GM21367 (cell line): ENCODE measurements at regions not wholly inside any gene's neighbourhood (a gene's known extent, or its start where the extent isn't known, plus 50 kb on each side); places are given as distances from the start of the nearest gene placed in this dataset.
"Not testable (repeated sequence)": the region's sequence is repeated elsewhere in the genome, so short reads cannot be mapped to it uniquely, and the experiment has no call there.

ENCODE experiments used
- ATAC-seq: cut with Tn5 transposase; IDR thresholded peaks from one replicate; pipeline ENCODE4 v1.9.1; 2021; ENCODE audit not compliant: unreplicated experiment

- ATAC-seq, result no peak
Measured at GRCh38 chr12:75710361-75711069, 199.1 kb upstream of the KRR1 start.

- ATAC-seq, result no peak
Measured at GRCh38 chr12:75709503-75709902, 198.1 kb upstream of the KRR1 start.

DNA sequence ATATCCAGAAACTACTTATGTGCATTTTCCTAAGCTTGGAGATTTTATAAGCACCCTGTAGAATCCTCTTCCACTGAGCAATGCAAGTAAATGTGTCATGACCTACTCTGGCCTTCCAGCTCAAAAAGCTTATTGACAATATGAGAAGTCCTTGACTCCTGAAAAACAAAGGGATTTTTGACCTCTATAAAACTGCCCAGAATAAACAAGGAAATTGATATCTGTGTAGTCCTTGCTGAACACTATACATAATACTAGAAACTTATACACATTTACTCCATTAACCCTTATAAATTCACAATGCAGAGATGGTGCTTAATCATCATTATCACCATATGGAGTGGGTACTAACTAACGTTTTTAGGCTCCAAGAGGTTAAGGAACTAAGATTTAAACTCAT, 197.4 kb upstream of the KRR1 start:
- ATAC-seq, result no peak

- ATAC-seq, result no peak
Measured at GRCh38 chr12:75707983-75708382, 196.6 kb upstream of the KRR1 start.

DNA sequence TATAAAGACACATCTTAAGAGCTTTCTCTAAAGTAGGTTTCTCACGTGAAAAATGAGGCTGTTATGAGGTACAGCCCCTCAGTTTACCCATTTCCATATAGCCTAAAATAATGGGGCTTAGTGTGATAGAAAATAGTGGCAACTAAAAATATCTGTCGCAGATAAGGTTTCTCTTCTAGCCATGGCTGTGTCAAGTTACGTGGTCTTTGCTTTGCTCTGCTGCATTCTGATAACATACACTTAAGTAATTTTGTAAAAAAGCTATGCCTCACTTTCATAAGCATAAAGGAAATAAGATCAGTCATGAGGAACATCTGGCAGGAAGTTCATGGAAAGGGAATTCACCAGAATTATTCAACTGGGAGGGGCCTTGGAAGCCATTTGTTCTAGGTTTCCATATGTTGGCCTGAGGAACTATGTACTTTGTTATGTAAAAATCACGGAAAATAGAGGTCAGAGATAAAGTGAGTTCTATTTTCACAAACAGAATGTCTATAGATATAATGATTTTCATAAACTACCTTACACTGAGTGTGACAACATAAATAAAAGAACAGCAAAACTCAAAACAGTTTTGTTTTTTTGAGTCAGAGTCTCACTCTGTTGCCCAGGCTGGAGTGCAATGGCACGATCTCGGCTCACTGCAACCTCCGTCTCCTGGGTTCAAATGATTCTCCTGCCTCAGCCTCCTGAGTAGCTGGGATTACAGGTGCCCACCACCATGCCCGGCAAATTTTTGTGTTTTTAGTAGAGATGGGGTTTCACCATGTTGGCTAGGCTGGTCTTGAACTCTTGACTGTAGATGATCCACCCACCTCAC, 195.6 kb upstream of the KRR1 start:
- no peak for ATAC-seq

GRCh38 chr12:75705749-75706711, 194.6 kb upstream of the KRR1 start:
- ATAC-seq, result no peak

GRCh38 chr12:75704664-75705063, 193.3 kb upstream of the KRR1 start:
- no peak for ATAC-seq

- no peak for ATAC-seq
Measured at GRCh38 chr12:75704208-75704607, 192.8 kb upstream of the KRR1 start.

- ATAC-seq, result no peak
Measured at GRCh38 chr12:75703131-75703530, 191.7 kb upstream of the KRR1 start.

GRCh38 chr12:75702477-75703093, 191.2 kb upstream of the KRR1 start:
- ATAC-seq, result no peak

GRCh38 chr12:75701859-75702258, 190.4 kb upstream of the KRR1 start:
- no peak for ATAC-seq

GRCh38 chr12:75699728-75700496, 188.5 kb upstream of the KRR1 start:
- no peak for ATAC-seq

DNA sequence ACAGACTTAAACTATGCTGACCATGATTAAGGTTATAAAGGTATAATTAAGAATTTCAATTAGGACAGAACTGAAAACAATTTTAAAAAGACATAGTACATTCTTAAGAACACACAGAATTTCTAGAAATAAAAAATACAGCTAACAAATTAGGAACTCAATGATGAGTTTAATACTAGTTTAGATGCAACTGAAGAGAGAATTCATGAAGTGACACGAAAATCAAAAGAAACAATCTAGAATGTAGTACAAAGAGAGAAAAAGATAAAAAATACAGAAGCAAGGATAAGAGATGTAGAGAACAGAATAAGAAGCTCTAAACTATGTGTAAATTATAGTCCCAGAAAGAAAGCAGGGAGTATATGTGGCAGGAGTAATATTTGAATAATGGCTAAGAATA, 187.8 kb upstream of the KRR1 start:
- no peak for ATAC-seq

- ATAC-seq, result no peak
Measured at GRCh38 chr12:75698052-75698451, 186.6 kb upstream of the KRR1 start.

GRCh38 chr12:75695926-75696325, 184.5 kb upstream of the KRR1 start:
- no peak for ATAC-seq

DNA sequence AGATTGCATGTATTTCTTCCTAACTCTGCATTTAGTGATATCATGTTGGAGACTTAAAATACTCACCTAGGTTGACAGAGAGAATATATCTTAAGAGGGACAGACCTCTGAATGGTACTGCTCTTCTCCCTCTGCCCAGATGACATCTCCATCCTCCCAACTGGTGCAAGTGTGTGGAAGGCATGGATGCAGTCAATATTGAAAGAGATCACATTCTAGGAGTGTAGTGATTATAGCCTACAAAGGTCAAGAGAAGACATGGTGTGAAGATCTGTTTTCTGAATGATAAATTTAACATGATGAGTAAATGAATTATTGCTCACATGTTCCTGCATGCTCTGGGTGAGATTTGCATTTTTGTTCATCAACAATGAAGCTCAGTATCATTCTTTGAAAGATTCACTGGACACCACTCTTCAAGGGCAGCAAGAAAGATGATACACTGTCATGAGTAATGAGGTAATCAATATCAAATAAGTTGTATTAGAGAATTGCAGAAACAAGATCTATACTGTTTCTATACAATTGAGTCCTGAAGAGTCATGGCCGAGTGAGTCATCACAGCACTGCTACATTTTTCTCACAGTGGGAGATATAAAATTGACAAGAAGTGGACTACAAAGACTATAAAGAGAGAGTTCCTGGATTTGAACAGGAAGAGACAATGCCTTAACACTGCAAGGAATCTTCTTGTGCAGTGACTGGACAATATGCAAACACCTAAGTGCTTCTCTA, 183.3 kb upstream of the KRR1 start:
- no peak for ATAC-seq

DNA sequence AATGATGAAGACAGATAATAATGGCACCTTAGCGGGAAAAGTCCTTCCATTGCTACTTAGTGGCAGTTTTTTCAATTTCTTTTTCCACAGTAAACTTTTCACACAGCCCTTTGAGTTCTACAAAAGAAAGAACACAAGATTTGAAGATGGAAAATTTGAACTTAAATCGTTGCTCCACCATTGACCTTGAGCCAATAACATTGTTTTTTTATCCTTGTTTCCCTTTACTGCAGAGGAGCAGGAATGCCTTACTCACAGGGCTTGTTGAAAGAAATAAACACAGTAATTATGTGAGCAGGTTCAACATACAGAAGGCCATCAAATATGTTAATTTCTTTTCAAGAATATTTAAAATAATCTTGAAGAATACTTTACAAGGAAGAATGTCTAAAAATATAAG, 181.5 kb upstream of the KRR1 start:
- ATAC-seq, result no peak

DNA sequence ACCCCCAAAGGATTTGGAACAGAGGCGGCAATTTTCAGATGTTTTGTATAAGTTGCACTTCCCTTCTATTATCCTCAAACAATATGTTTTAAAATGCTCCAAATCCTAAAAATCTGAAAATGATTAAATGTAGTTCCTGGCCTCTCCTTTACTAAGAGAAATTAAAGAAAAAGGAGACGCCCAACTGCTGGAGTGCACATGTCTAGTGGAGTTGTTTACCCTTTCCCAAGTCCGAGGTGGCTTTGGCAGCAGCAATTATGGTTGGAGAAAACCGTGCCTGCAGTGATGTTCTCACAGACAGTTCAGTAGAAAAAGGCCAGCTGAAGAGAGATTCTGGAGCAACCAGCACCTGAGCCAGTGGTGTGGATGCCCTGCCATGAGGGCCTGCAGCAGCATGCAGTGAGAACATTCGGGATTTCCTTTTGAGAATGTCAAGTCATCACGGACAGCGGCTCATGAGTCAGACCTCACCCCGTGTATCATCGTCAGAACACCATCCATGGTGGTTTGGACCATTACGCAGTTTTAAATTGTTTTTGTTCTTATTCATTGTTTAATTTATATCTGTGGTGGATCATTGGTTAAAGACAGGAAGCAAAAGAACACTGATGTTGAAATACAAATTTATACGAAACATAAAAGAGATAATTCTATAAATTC, 179.0 kb upstream of the KRR1 start:
- ATAC-seq, result no peak

- ATAC-seq, result not testable (repeated sequence)
Measured at GRCh38 chr12:75686233-75686632, 174.8 kb upstream of the KRR1 start.
